ENCODE measurements at regions not wholly inside any gene's neighbourhood (a gene's known extent, or its start where the extent isn't known, plus 50 kb on each side); places are given as distances from the start of the nearest gene placed in this dataset.

GRCh38 chr12:4026020-4026358 is 152.8 kb upstream of the PARP11 start:
- TF ChIP-seq POLR2A (IDR thresholded peaks at IDR 0.05) (no peak), CTCF (IDR thresholded peaks at IDR 0.05) (no peak)
